GM19324 (cell line): ENCODE measurements at regions not wholly inside any gene's neighbourhood (a gene's known extent, or its start where the extent isn't known, plus 50 kb on each side); places are given as distances from the start of the nearest gene placed in this dataset.

Source experiments
- ATAC-seq: cut with Tn5 transposase; IDR thresholded peaks from one replicate; pipeline ENCODE4 v1.9.1; 2021; ENCODE audit warnings: mild to moderate bottlenecking, moderate library complexity; ENCODE audit not compliant: unreplicated experiment, low FRiP score

DNA sequence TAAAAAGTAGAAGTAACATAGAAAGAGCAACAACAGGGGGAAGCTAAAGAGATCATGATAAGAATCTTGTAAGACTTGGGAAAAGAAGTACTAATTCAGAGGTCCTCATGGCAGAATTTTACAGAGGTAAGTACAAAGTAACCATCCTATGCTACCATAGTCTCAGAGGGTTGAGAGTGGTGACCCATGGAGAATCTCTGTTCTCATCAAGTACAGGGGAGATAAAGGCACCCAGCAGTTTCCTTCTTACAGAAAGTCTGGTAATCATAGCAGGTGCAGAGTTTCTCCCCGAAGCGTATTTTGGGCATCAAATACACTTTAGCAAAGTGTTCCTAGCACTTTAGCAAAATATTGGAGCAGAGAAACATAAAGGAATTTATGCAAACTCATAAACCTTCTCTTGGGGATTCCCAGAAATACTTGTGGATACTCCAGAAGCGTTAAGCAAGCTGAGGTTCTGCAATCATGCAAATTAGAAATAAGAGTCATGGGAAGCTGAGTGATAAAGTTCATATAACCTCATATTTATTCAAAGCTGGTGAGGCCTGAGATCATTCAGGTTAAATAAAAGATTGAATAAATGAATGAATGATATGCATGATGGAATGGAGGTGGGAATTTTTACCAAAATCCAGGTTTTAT lies 101.0 kb upstream of the SMC2 start:
- ATAC-seq: no peak

DNA sequence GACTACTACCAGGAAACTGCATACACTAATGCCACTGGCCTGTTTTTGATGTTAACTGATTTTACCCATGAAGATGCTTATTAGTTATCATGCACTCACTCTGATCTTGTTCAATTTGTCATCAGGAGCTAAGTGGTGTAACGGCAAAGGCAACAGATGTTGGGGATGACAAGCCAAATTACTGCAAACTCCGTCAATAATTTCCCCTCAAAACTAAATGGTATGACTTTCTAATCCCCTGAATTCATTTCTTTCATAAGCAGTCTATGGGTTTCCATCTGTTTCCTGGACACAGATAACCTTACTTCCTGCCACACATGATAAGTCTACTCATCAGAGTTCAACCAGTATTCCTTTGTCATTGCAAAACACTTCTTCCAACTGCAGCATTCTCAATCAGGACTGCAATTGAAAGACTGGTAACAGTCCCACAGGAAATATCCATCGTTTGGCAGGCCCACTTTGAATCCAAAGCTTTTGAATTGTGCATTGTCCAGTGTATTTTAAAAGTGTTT lies 96.2 kb upstream of the SMC2 start:
- ATAC-seq: no peak

DNA sequence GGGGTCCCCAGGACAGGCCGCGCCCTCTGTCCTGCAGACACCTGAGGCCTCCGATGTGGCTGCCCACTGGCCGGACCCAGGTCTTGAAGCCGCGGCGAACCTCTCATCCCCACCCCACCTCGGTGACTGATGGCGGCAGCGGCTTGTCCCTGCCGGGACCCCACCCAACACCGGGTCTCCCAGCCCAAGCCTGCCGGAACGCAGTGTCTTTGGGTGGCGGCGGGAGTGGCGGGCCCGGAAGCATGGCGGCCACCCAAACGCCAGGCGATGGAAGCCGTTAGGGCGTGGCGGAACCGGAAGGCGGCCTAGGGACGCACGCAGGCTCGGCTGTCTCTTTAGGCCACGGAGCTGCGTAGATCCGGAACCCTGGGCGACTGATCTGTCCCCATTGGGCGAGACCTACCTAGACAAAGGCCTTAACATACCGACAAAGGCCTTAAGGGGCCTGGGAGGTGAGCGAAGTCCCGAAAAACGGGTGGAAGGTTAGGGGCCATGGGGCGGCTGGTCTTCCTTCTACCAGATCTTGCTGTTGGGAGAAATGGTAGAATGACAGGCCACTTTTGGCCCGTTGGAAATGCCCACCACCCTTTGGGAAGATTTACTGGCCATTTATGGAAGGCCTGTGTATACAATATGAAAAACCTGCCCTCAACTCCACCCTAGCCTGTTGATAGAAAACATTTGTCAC lies 94.6 kb upstream of the SMC2 start:
- ATAC-seq: no peak

DNA sequence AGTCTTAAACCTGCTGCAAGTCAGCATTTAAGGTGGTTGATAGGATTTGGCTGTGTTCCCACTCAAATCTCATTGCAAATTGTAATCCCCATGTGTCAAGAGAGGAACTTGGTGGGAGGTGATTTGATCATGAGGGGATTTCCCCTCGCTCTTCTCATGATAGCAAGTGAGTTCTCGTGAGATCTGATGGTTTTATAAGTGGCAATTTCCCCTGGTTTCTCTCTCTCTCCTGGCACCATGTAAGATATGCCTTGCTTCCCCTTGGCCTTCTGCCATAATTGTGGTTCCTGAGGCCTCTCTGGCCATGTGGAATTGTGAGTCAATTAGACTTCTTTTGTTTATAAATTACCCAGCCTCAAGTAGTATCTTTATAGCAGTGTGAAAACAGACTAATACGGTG lies 84.3 kb upstream of the SMC2 start:
- no peak for ATAC-seq

DNA sequence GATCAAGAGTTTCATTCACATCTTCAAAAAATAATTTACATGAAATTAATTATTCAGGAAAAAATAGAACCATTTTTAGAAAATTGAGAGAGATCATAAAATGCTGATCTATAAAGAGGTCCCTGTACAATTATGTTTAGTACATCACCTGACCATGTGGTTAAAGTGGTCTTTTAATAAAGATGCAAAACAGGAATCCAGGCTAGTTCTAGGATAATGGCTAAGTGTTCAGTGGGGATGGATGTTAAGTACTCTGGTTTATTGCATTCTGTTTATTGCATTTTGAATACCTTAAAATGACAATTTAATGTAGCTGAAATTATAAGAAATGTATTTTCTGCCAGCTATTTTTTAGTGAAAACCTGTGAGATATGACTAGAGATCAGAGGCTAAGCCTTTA lies 72.0 kb upstream of the SMC2 start:
- ATAC-seq: no peak

DNA sequence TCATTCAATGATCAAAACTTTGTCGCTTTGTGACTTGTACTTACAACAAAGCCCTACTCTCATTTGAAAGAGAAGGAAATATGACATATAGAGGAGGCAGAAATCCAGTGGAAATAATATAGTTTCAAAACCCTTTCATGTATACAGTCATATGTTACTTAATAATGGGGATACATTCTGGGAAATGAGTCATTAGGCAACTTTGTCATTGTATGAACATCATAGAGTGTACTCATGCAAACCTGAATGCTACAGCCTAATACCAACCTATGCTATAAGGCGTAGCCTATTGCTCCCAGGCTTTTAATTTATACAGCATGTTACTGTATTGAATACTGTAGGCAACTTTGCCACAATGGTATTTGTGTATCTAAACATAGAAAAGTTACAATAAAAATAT lies 69.0 kb upstream of the SMC2 start:
- no peak for ATAC-seq

DNA sequence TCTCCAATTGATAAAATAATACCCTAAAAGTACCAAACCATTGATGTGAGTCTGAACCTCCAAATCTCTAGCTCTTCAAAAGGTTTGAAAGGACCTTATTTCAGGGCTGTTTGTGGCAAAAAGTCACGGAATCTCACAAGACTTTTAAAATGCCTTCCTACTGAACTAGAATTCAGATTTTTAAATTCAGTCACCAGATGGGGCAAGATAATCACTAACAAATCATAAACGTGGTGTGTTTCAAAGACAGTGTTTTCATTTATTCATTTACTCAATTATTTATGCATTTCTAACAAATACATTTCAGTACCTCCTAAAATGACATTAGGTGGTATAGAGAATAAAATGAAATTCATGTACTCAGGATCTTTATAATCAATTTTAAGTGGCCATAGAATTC lies 68.2 kb upstream of the SMC2 start:
- no peak for ATAC-seq

DNA sequence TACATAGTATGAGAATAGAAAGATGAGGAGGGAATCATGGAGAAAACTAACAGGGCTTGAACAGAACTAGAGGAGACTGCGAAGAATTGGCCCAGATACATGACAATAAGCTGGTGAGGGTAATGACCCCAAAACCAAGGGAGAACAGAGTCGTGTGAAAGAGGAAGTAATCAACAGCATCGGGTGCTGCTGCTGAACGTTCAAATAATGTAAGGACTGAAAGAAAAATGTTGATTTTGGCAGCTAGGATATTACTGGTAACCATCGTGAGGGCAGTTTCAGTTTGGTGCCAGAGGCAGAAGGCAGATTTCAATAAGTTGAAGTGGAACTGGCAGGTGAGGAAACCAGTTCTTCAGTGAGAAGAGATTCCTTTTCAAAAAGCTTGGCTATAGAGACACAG lies 66.8 kb upstream of the SMC2 start:
- no peak for ATAC-seq

DNA sequence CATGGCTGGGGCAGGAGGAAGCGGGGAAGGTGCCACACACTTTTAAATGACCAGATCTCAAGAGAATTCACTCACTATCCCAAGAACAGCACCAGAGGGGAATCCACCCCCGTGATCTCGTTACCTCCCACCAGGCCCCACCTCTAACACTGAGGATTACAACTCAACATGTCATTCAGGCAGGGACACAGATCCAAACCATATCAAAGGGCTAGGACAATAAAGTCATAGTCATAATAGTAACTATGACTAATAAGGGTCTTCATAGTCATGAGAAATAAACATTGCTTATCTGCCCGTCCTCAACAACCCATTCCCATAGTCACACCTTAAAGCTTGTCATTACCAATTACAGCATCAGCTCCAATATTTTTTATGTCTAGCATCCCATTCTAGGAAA lies 65.3 kb upstream of the SMC2 start:
- ATAC-seq: no peak
